ENCODE measurements at regions not wholly inside any gene's neighbourhood (a gene's known extent, or its start where the extent isn't known, plus 50 kb on each side); places are given as distances from the start of the nearest gene placed in this dataset.

GRCh38 chr9:87140142-87140541, 192.8 kb upstream of the GAS1 start:
- no TSS peak for BruUV-seq (replicated peaks)

More at GRCh38 chr9:87140142-87140541, 192.8 kb upstream of the GAS1 start:
- ATAC-seq (no peak), DNase-seq (ENCODE audit: low read depth, low spot score) (no peak)
- Histone ChIP-seq H3K4me1 (ENCODE audit: control insufficient read depth in 1 of 2, insufficient read depth in 2 of 2, low read length in 2 of 2) (no peaks in the 10 kb centered on the region), H4K20me1 (ENCODE audit: insufficient read depth) (no peaks in the 10 kb centered on the region), H3K9me2 (ENCODE audit: insufficient read depth) (no peaks in the 10 kb centered on the region), H3K36me3 (ENCODE audit: control insufficient read depth in 1 of 2, insufficient read depth in 2 of 2, low read length in 2 of 2) (no peaks in the 10 kb centered on the region; a peak in 1 of 4 replicates), H3K9ac (ENCODE audit: low read length) (no peak overlapping the region), H3K27me3 (ENCODE audit: insufficient read depth, low read length) (peaks cover 73% of the 10 kb centered on the region), H3K27ac (ENCODE audit: low read depth, low read length) (no peak overlapping the region), H2AFZ (ENCODE audit: low read depth, low read length, poor library complexity, severe bottlenecking) (no peak overlapping the region), H3K4me2 (ENCODE audit: low read length) (no peak overlapping the region), H3K9me3 (ENCODE audit: control insufficient read depth in 1 of 2, insufficient read depth in 1 of 2, low read depth in 1 of 2, low read length in 2 of 2) (no peaks in the 10 kb centered on the region), H3K79me2 (ENCODE audit: insufficient read depth, low read length) (no peaks in the 10 kb centered on the region), H3K4me3 (replicated peaks in 1 of 2; ENCODE audit: low read depth in 1 of 2, low read length in 2 of 2) (no peak overlapping the region)
- RAD21 ChIA-PET (ENCODE audit: low non-redundant PET in 1 of 2, low total read pairs in 2 of 2, uncharacterized antibody in 2 of 2, unreplicated experiment in 2 of 2), result no interaction called here
- intact Hi-C loops (cut with micrococcal nuclease), result no loop called here
- POLR2A ChIA-PET, result no interaction called here
- CTCF ChIA-PET, result no interaction called here
- TF ChIP-seq CEBPB (IDR thresholded peaks at IDR 0.05; ENCODE audit: low read depth) (no peak), POLR2A (IDR thresholded peaks at IDR 0.05; ENCODE audit: borderline replicate concordance, extremely low read depth, insufficient read depth, insufficient read length) (no peak), RAD21 (IDR thresholded peaks at IDR 0.05; ENCODE audit: low read depth) (no peak), SP1 (IDR thresholded peaks at IDR 0.05; ENCODE audit: low read depth) (no peak), EZH2phosphoT487 (IDR thresholded peaks at IDR 0.05; ENCODE audit: borderline replicate concordance) (no peak), JUND (IDR thresholded peaks at IDR 0.05) (no peak), YY1 (IDR thresholded peaks at IDR 0.05; ENCODE audit: extremely low read depth, insufficient replicate concordance, low read depth, low read length) (no peak), EGR1 (IDR thresholded peaks at IDR 0.05; ENCODE audit: low read depth) (no peak), CBX3 (IDR thresholded peaks at IDR 0.05; ENCODE audit: low read depth) (no peak), SIN3A (IDR thresholded peaks at IDR 0.05; ENCODE audit: low read depth) (no peak), FOSL1 (IDR thresholded peaks at IDR 0.05; ENCODE audit: low read depth) (no peak), ATF3 (IDR thresholded peaks at IDR 0.05) (no peak), TCF7L2 (IDR thresholded peaks at IDR 0.05; ENCODE audit: borderline replicate concordance, extremely low read depth, insufficient read depth, insufficient read length) (no peak), ZNF274 (IDR thresholded peaks at IDR 0.05; ENCODE audit: low read depth, low read length) (no peak)
- TF ChIP-seq, protein P1, sequence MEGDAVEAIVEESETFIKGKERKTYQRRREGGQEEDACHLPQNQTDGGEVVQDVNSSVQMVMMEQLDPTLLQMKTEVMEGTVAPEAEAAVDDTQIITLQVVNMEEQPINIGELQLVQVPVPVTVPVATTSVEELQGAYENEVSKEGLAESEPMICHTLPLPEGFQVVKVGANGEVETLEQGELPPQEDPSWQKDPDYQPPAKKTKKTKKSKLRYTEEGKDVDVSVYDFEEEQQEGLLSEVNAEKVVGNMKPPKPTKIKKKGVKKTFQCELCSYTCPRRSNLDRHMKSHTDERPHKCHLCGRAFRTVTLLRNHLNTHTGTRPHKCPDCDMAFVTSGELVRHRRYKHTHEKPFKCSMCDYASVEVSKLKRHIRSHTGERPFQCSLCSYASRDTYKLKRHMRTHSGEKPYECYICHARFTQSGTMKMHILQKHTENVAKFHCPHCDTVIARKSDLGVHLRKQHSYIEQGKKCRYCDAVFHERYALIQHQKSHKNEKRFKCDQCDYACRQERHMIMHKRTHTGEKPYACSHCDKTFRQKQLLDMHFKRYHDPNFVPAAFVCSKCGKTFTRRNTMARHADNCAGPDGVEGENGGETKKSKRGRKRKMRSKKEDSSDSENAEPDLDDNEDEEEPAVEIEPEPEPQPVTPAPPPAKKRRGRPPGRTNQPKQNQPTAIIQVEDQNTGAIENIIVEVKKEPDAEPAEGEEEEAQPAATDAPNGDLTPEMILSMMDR (IDR thresholded peaks at IDR 0.05 in 2 of 3, conservative IDR thresholded peaks at IDR 0.05 in 1 of 3; ENCODE audit: borderline replicate concordance in 1 of 3, insufficient read depth in 1 of 3, low read depth in 2 of 3, low read length in 2 of 3), result no peak
- TF ChIP-seq, protein P2, sequence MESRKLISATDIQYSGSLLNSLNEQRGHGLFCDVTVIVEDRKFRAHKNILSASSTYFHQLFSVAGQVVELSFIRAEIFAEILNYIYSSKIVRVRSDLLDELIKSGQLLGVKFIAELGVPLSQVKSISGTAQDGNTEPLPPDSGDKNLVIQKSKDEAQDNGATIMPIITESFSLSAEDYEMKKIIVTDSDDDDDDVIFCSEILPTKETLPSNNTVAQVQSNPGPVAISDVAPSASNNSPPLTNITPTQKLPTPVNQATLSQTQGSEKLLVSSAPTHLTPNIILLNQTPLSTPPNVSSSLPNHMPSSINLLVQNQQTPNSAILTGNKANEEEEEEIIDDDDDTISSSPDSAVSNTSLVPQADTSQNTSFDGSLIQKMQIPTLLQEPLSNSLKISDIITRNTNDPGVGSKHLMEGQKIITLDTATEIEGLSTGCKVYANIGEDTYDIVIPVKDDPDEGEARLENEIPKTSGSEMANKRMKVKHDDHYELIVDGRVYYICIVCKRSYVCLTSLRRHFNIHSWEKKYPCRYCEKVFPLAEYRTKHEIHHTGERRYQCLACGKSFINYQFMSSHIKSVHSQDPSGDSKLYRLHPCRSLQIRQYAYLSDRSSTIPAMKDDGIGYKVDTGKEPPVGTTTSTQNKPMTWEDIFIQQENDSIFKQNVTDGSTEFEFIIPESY (IDR thresholded peaks at IDR 0.05; ENCODE audit: extremely low read depth, insufficient replicate concordance, low read length), result no peak

Measured in HCT116 (cell line).